ENCODE measurements at regions not wholly inside any gene's neighbourhood (a gene's known extent, or its start where the extent isn't known, plus 50 kb on each side); places are given as distances from the start of the nearest gene placed in this dataset.

GRCh38 chr17:10907370-10907769 lies 69.5 kb upstream of the PIRT start:
- no peak for TF ChIP-seq GLI4 (tag by site-specific recombination; IDR thresholded peaks at IDR 0.05)
- no peak for TF ChIP-seq CTCF (tag by site-specific recombination; IDR thresholded peaks at IDR 0.05)
- TF ChIP-seq ZEB2 (tag by site-specific recombination; IDR thresholded peaks at IDR 0.05): no peak
- no peak for TF ChIP-seq ZNF449 (tag by site-specific recombination; IDR thresholded peaks at IDR 0.05)
- no peak for TF ChIP-seq ZNF621 (tag by site-specific recombination; IDR thresholded peaks at IDR 0.05)
- TF ChIP-seq ZBTB8A (tag by site-specific recombination; IDR thresholded peaks at IDR 0.05): no peak
- no peak for TF ChIP-seq YY1 (tag by site-specific recombination; IDR thresholded peaks at IDR 0.05)
- no peak for TF ChIP-seq ZNF501 (tag by site-specific recombination; IDR thresholded peaks at IDR 0.05)
- no peak for TF ChIP-seq WT1 (tag by site-specific recombination; IDR thresholded peaks at IDR 0.05)
- TF ChIP-seq, protein P1, sequence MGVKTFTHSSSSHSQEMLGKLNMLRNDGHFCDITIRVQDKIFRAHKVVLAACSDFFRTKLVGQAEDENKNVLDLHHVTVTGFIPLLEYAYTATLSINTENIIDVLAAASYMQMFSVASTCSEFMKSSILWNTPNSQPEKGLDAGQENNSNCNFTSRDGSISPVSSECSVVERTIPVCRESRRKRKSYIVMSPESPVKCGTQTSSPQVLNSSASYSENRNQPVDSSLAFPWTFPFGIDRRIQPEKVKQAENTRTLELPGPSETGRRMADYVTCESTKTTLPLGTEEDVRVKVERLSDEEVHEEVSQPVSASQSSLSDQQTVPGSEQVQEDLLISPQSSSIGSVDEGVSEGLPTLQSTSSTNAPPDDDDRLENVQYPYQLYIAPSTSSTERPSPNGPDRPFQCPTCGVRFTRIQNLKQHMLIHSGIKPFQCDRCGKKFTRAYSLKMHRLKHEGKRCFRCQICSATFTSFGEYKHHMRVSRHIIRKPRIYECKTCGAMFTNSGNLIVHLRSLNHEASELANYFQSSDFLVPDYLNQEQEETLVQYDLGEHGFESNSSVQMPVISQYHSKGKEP (tag by site-specific recombination; IDR thresholded peaks at IDR 0.05): no peak
